HL-60 (cell line): ENCODE measurements at regions not wholly inside any gene's neighbourhood (a gene's known extent, or its start where the extent isn't known, plus 50 kb on each side); places are given as distances from the start of the nearest gene placed in this dataset.
"Not testable (repeated sequence)": the region's sequence is repeated elsewhere in the genome, so short reads cannot be mapped to it uniquely, and the experiment has no call there.

Experiments used
- CTCF ChIP-seq: IDR thresholded peaks from one replicate; pipeline ENCODE4 v1.5.1; 2011; ENCODE audit warnings: low read length, control low read depth, inconsistent platforms; ENCODE audit not compliant: insufficient read depth
- GABPA ChIP-seq: IDR thresholded peaks from 2 replicates; pipeline ENCODE4 v1.6.1; 2012; ENCODE audit warnings: low read depth
- POLR2AphosphoS5 ChIP-seq: IDR thresholded peaks from 2 replicates; pipeline ENCODE4 v1.6.1; 2012; ENCODE audit warnings: low read depth
- REST ChIP-seq: IDR thresholded peaks from 2 replicates; pipeline ENCODE4 v1.6.1; 2012; ENCODE audit warnings: low read depth; ENCODE audit not compliant: insufficient replicate concordance
- SPI1 ChIP-seq: IDR thresholded peaks from 2 replicates; pipeline ENCODE4 v1.6.1; 2012; ENCODE audit warnings: low read depth, mild to moderate bottlenecking, borderline replicate concordance

- not testable (repeated sequence) for TF ChIP-seq CTCF, GABPA, POLR2AphosphoS5, SPI1, REST
Measured at GRCh38 chr17:20933040-20933439, 109.8 kb downstream of the USP22 start.
